ENCODE measurements at regions not wholly inside any gene's neighbourhood (a gene's known extent, or its start where the extent isn't known, plus 50 kb on each side); places are given as distances from the start of the nearest gene placed in this dataset.

- CTCF ChIA-PET, result no interaction called here
- H3K4me3 Mint-ChIP-seq, result no peak overlapping the region
- no peaks in the 10 kb centered on the region for H3K9me3 Mint-ChIP-seq (ENCODE audit: low read depth)
- no peaks in the 10 kb centered on the region for H3K27me3 Mint-ChIP-seq
- ATAC-seq (no peak), DNase-seq (no peak)
- H3K27ac Mint-ChIP-seq, result no peak overlapping the region
- H3K36me3 Mint-ChIP-seq, result no peaks in the 10 kb centered on the region
- H3K4me1 Mint-ChIP-seq, result no peaks in the 10 kb centered on the region
These were observed 106.7 kb upstream of the FOXF1 start for GRCh38 chr16:86403541-86404163.

- no peak for ATAC-seq
- no peak for DNase-seq
- no peaks in the 10 kb centered on the region for H3K36me3 Mint-ChIP-seq
- no peak overlapping the region for H3K4me3 Mint-ChIP-seq
- H3K27ac Mint-ChIP-seq, result no peak overlapping the region
- no peaks in the 10 kb centered on the region for H3K4me1 Mint-ChIP-seq
- no peaks in the 10 kb centered on the region for H3K27me3 Mint-ChIP-seq
- H3K9me3 Mint-ChIP-seq (ENCODE audit: low read depth), result no peaks in the 10 kb centered on the region
- CTCF ChIA-PET, result no interaction called here
These were observed 105.6 kb upstream of the FOXF1 start for GRCh38 chr16:86404678-86405077.

- Mint-ChIP-seq H3K36me3 (no peaks in the 10 kb centered on the region), H3K27ac (no peak overlapping the region), H3K4me1 (no peaks in the 10 kb centered on the region), H3K4me3 (no peak overlapping the region), H3K27me3 (no peaks in the 10 kb centered on the region), H3K9me3 (ENCODE audit: low read depth) (no peaks in the 10 kb centered on the region)
- DNase-seq, result no peak
- CTCF ChIA-PET, result no interaction called here
- ATAC-seq, result no peak
These were observed 105.0 kb upstream of the FOXF1 start for GRCh38 chr16:86405319-86405718.

- H3K4me1 Mint-ChIP-seq, result no peaks in the 10 kb centered on the region
- H3K27me3 Mint-ChIP-seq, result no peaks in the 10 kb centered on the region
- H3K9me3 Mint-ChIP-seq (ENCODE audit: low read depth), result no peaks in the 10 kb centered on the region
- no peaks in the 10 kb centered on the region for H3K36me3 Mint-ChIP-seq
- H3K27ac Mint-ChIP-seq, result no peak overlapping the region
- no peak overlapping the region for H3K4me3 Mint-ChIP-seq
- CTCF ChIA-PET, result no interaction called here
- ATAC-seq (no peak), DNase-seq (no peak)
These were observed 104.3 kb upstream of the FOXF1 start for GRCh38 chr16:86406056-86406455.

- no peak for DNase-seq
- Mint-ChIP-seq H3K4me3 (no peak overlapping the region), H3K27me3 (no peaks in the 10 kb centered on the region), H3K27ac (no peak overlapping the region), H3K9me3 (ENCODE audit: low read depth) (peaks cover 2% of the 10 kb centered on the region), H3K4me1 (no peaks in the 10 kb centered on the region), H3K36me3 (no peaks in the 10 kb centered on the region)
- CTCF ChIA-PET, result no interaction called here
- ATAC-seq, result no peak
These were observed 101.6 kb upstream of the FOXF1 start for GRCh38 chr16:86408685-86409084.

GRCh38 chr16:86410081-86410480 lies 100.2 kb upstream of the FOXF1 start:
- Mint-ChIP-seq H3K27me3 (no peaks in the 10 kb centered on the region), H3K4me3 (no peak overlapping the region), H3K4me1 (no peaks in the 10 kb centered on the region), H3K36me3 (no peaks in the 10 kb centered on the region), H3K27ac (no peak overlapping the region), H3K9me3 (ENCODE audit: low read depth) (peaks cover 2% of the 10 kb centered on the region)
- ATAC-seq, result no peak
- CTCF ChIA-PET, result no interaction called here
- no peak for DNase-seq

GRCh38 chr16:86410529-86410928 lies 99.8 kb upstream of the FOXF1 start:
- Mint-ChIP-seq H3K9me3 (ENCODE audit: low read depth) (peaks cover 2% of the 10 kb centered on the region), H3K4me1 (no peaks in the 10 kb centered on the region), H3K36me3 (no peaks in the 10 kb centered on the region), H3K27me3 (no peaks in the 10 kb centered on the region), H3K27ac (no peak overlapping the region), H3K4me3 (no peak overlapping the region)
- DNase-seq (no peak), ATAC-seq (no peak)
- CTCF ChIA-PET, result no interaction called here

- no peak overlapping the region for H3K27ac Mint-ChIP-seq
- no peak for DNase-seq
- CTCF ChIA-PET, result no interaction called here
- ATAC-seq, result no peak
- H3K27me3 Mint-ChIP-seq, result no peaks in the 10 kb centered on the region
- no peaks in the 10 kb centered on the region for H3K4me1 Mint-ChIP-seq
- no peak overlapping the region for H3K4me3 Mint-ChIP-seq
- peaks cover 2% of the 10 kb centered on the region for H3K9me3 Mint-ChIP-seq (ENCODE audit: low read depth)
- no peaks in the 10 kb centered on the region for H3K36me3 Mint-ChIP-seq
These were observed 98.4 kb upstream of the FOXF1 start for GRCh38 chr16:86411897-86412296.

GRCh38 chr16:86414991-86415740 lies 95.2 kb upstream of the FOXF1 start:
- CTCF ChIA-PET, result no interaction called here
- Mint-ChIP-seq H3K4me1 (no peaks in the 10 kb centered on the region), H3K27me3 (no peaks in the 10 kb centered on the region), H3K9me3 (ENCODE audit: low read depth) (peaks cover 2% of the 10 kb centered on the region), H3K4me3 (no peak overlapping the region), H3K27ac (no peak overlapping the region), H3K36me3 (no peaks in the 10 kb centered on the region)
- DNase-seq (no peak), ATAC-seq (no peak)

GRCh38 chr16:86418981-86419380 lies 91.3 kb upstream of the FOXF1 start:
- Mint-ChIP-seq H3K9me3 (ENCODE audit: low read depth) (peaks cover 2% of the 10 kb centered on the region), H3K4me1 (no peaks in the 10 kb centered on the region), H3K27ac (no peak overlapping the region), H3K4me3 (no peak overlapping the region), H3K27me3 (no peaks in the 10 kb centered on the region), H3K36me3 (no peaks in the 10 kb centered on the region)
- no peak for DNase-seq
- CTCF ChIA-PET, result no interaction called here
- no peak for ATAC-seq

GRCh38 chr16:86419518-86419917 lies 90.8 kb upstream of the FOXF1 start:
- Mint-ChIP-seq H3K36me3 (no peaks in the 10 kb centered on the region), H3K27me3 (no peaks in the 10 kb centered on the region), H3K4me3 (no peak overlapping the region), H3K9me3 (ENCODE audit: low read depth) (peaks cover 2% of the 10 kb centered on the region), H3K4me1 (no peaks in the 10 kb centered on the region), H3K27ac (no peak overlapping the region)
- CTCF ChIA-PET, result no interaction called here
- DNase-seq (no peak), ATAC-seq (no peak)

- H3K4me1 Mint-ChIP-seq, result no peaks in the 10 kb centered on the region
- H3K27me3 Mint-ChIP-seq, result no peaks in the 10 kb centered on the region
- no peaks in the 10 kb centered on the region for H3K36me3 Mint-ChIP-seq
- ATAC-seq, result no peak
- no peak for DNase-seq
- peaks cover 2% of the 10 kb centered on the region for H3K9me3 Mint-ChIP-seq (ENCODE audit: low read depth)
- no peak overlapping the region for H3K27ac Mint-ChIP-seq
- CTCF ChIA-PET, result no interaction called here
- H3K4me3 Mint-ChIP-seq, result no peak overlapping the region
These were observed 88.3 kb upstream of the FOXF1 start for GRCh38 chr16:86421995-86422394.

GRCh38 chr16:86424398-86424797 lies 85.9 kb upstream of the FOXF1 start:
- Mint-ChIP-seq H3K4me3 (no peak overlapping the region), H3K9me3 (ENCODE audit: low read depth) (peaks cover 2% of the 10 kb centered on the region), H3K27ac (no peak overlapping the region), H3K36me3 (no peaks in the 10 kb centered on the region), H3K27me3 (no peaks in the 10 kb centered on the region), H3K4me1 (no peaks in the 10 kb centered on the region)
- CTCF ChIA-PET, result no interaction called here
- DNase-seq, result no peak
- no peak for ATAC-seq

GRCh38 chr16:86424985-86425384 lies 85.3 kb upstream of the FOXF1 start:
- no peaks in the 10 kb centered on the region for H3K36me3 Mint-ChIP-seq
- no peak overlapping the region for H3K4me3 Mint-ChIP-seq
- no peak overlapping the region for H3K27ac Mint-ChIP-seq
- ATAC-seq (no peak), DNase-seq (no peak)
- CTCF ChIA-PET, result no interaction called here
- peaks cover 2% of the 10 kb centered on the region for H3K9me3 Mint-ChIP-seq (ENCODE audit: low read depth)
- no peaks in the 10 kb centered on the region for H3K4me1 Mint-ChIP-seq
- no peaks in the 10 kb centered on the region for H3K27me3 Mint-ChIP-seq

Measured in activated CD8-positive, alpha-beta memory T cell treated with anti-CD3 and anti-CD28 coated beads, Interleukin-2, amount 10 ng/mL, durations not matched to agents 7 days and 5 days (primary cell).